ENCODE measurements at regions not wholly inside any gene's neighbourhood (a gene's known extent, or its start where the extent isn't known, plus 50 kb on each side); places are given as distances from the start of the nearest gene placed in this dataset.
"Not testable (repeated sequence)": the region's sequence is repeated elsewhere in the genome, so short reads cannot be mapped to it uniquely, and the experiment has no call there.

- DNase-seq (ENCODE audit: low read depth in 1 of 2, low spot score in 1 of 2) = no peak
These were observed 238.5 kb upstream of the ZNF521 start for GRCh38 chr18:25590456-25590855.

- no peak for DNase-seq (ENCODE audit: low read depth in 1 of 2, low spot score in 1 of 2)
These were observed 235.6 kb upstream of the ZNF521 start for GRCh38 chr18:25587545-25587944.

- DNase-seq (ENCODE audit: low read depth in 1 of 2, low spot score in 1 of 2) = no peak
These were observed 217.0 kb upstream of the ZNF521 start for GRCh38 chr18:25568986-25569385.

- no peak for DNase-seq (ENCODE audit: low read depth in 1 of 2, low spot score in 1 of 2)
These were observed 212.1 kb upstream of the ZNF521 start for GRCh38 chr18:25563816-25564683.

GRCh38 chr18:25563346-25563745 lies 211.4 kb upstream of the ZNF521 start:
- DNase-seq (ENCODE audit: low read depth in 1 of 2, low spot score in 1 of 2) = no peak

- DNase-seq (ENCODE audit: low read depth in 1 of 2, low spot score in 1 of 2) = no peak
These were observed 210.0 kb upstream of the ZNF521 start for GRCh38 chr18:25561918-25562317.

- no peak for DNase-seq (ENCODE audit: low read depth in 1 of 2, low spot score in 1 of 2)
These were observed 208.4 kb upstream of the ZNF521 start for GRCh38 chr18:25560369-25560768.

GRCh38 chr18:25557011-25557410 lies 205.0 kb upstream of the ZNF521 start:
- no peak for DNase-seq (ENCODE audit: low read depth in 1 of 2, low spot score in 1 of 2)

- DNase-seq (ENCODE audit: low read depth in 1 of 2, low spot score in 1 of 2) = no peak
These were observed 201.8 kb upstream of the ZNF521 start for GRCh38 chr18:25553631-25554263.

GRCh38 chr18:25544546-25545287 lies 192.8 kb upstream of the ZNF521 start:
- DNase-seq (ENCODE audit: low read depth in 1 of 2, low spot score in 1 of 2) = no peak

- no peak for DNase-seq (ENCODE audit: low read depth in 1 of 2, low spot score in 1 of 2)
These were observed 186.4 kb upstream of the ZNF521 start for GRCh38 chr18:25538175-25538922.

GRCh38 chr18:25535495-25535894 lies 183.5 kb upstream of the ZNF521 start:
- no peak for DNase-seq (ENCODE audit: low read depth in 1 of 2, low spot score in 1 of 2)

GRCh38 chr18:25534401-25534800 lies 182.4 kb upstream of the ZNF521 start:
- no peak for DNase-seq (ENCODE audit: low read depth in 1 of 2, low spot score in 1 of 2)

- DNase-seq (ENCODE audit: low read depth in 1 of 2, low spot score in 1 of 2) = no peak
These were observed 181.3 kb upstream of the ZNF521 start for GRCh38 chr18:25533218-25533617.

- DNase-seq (ENCODE audit: low read depth in 1 of 2, low spot score in 1 of 2) = no peak
These were observed 179.2 kb upstream of the ZNF521 start for GRCh38 chr18:25531207-25531606.

GRCh38 chr18:25525789-25526188 lies 173.8 kb upstream of the ZNF521 start:
- not testable (repeated sequence) for DNase-seq (ENCODE audit: low read depth in 1 of 2, low spot score in 1 of 2)

- DNase-seq (ENCODE audit: low read depth in 1 of 2, low spot score in 1 of 2) = no peak
These were observed 166.7 kb upstream of the ZNF521 start for GRCh38 chr18:25518716-25519053.

- DNase-seq (ENCODE audit: low read depth in 1 of 2, low spot score in 1 of 2) = no peak
These were observed 166.1 kb upstream of the ZNF521 start for GRCh38 chr18:25517881-25518715.

- no peak for DNase-seq (ENCODE audit: low read depth in 1 of 2, low spot score in 1 of 2)
These were observed 165.0 kb upstream of the ZNF521 start for GRCh38 chr18:25516747-25517498.

- DNase-seq (ENCODE audit: low read depth in 1 of 2, low spot score in 1 of 2) = no peak
These were observed 164.2 kb upstream of the ZNF521 start for GRCh38 chr18:25516121-25516520.

Measured in activated CD4-positive, alpha-beta T cell treated with anti-CD3 and anti-CD28 coated beads, Interleukin-2, amount 50 U/mL, for 24 hours (primary cell).